HFFc6 (cell line): ENCODE measurements at regions not wholly inside any gene's neighbourhood (a gene's known extent, or its start where the extent isn't known, plus 50 kb on each side); places are given as distances from the start of the nearest gene placed in this dataset.
"Not testable (repeated sequence)": the region's sequence is repeated elsewhere in the genome, so short reads cannot be mapped to it uniquely, and the experiment has no call there.

Source experiments
- DNase-seq: peaks from one replicate; pipeline ENCODE4 v3.0.0-alpha.2; 2018
- H3K27ac Mint-ChIP-seq: 2 replicates; pipeline ENCODE4 v1.8.0; 2020; ENCODE audit warnings: mild to moderate bottlenecking, mixed read lengths
- H3K27me3 Mint-ChIP-seq: 2 replicates; pipeline ENCODE4 v1.8.0; 2021; ENCODE audit warnings: mild to moderate bottlenecking, moderate library complexity, mixed read lengths; ENCODE audit not compliant: insufficient read depth
- H3K36me3 Mint-ChIP-seq: 2 replicates; pipeline ENCODE4 v1.8.0; 2021; ENCODE audit warnings: low read depth, mixed read lengths
- H3K4me1 Mint-ChIP-seq: 2 replicates; pipeline ENCODE4 v1.8.0; 2020; ENCODE audit warnings: low read depth, mixed read lengths
- H3K4me3 Mint-ChIP-seq: 2 replicates; pipeline ENCODE4 v1.8.0; 2020; ENCODE audit warnings: mild to moderate bottlenecking, moderate library complexity, mixed read lengths
- H3K9me3 Mint-ChIP-seq: 2 replicates; pipeline ENCODE4 v1.8.0; 2020; ENCODE audit warnings: mild to moderate bottlenecking, mixed read lengths
- CTCF ChIP-seq: fragments of 200-600 bp; sonication (generic); IDR thresholded peaks from 2 replicates; pipeline ENCODE4 v1.5.0; 2021; ENCODE audit warnings: antibody characterized with exemption, mild to moderate bottlenecking

- Mint-ChIP-seq H3K36me3 (no peaks in the 10 kb centered on the region), H3K27ac (no peak overlapping the region), H3K9me3 (no peaks in the 10 kb centered on the region), H3K4me1 (no peaks in the 10 kb centered on the region), H3K4me3 (no peak overlapping the region), H3K27me3 (no peaks in the 10 kb centered on the region)
- TF ChIP-seq CTCF = no peak
- no peak for DNase-seq
These were observed 529.7 kb upstream of the BOD1L1 start for GRCh38 chr4:14157262-14157661.

DNA sequence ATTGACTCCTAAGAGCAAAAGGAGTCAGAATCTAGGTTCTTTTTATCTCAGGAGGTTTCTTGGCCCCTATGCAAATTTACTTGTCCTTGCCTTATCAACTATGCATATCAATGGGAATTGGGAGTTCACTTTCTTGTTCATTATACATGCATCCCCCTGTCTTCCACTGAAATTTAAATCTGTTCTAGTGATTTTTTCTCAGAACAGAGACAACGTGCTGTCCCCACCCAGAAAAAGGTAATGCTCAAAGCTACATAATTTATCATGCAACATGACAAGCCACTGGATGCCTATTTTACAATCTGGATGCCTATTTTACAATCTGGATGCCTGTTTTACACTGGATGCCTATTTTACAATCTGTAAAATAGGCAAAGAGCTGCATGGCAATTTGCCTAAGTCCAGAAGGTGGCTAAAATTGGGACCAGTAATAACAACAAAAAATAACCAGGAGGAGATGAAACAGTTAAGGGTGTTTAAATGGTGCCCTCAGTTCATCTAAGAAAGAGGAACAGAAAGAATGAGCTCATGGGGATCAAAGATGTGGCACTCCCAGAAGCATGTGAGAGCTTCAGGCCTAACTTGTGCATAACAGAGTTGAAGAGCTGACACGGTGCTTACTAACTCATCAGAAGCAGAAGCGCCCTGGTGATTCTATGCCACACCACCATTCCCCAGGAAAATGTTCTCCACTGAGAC is 537.8 kb upstream of the BOD1L1 start:
- Mint-ChIP-seq H3K4me3 (no peak overlapping the region), H3K9me3 (no peaks in the 10 kb centered on the region), H3K27me3 (no peaks in the 10 kb centered on the region), H3K4me1 (peaks cover 41% of the 10 kb centered on the region), H3K36me3 (no peaks in the 10 kb centered on the region; the same call in 1 of the 2 replicates), H3K27ac (no peak overlapping the region)
- TF ChIP-seq CTCF = no peak
- no peak for DNase-seq

DNA sequence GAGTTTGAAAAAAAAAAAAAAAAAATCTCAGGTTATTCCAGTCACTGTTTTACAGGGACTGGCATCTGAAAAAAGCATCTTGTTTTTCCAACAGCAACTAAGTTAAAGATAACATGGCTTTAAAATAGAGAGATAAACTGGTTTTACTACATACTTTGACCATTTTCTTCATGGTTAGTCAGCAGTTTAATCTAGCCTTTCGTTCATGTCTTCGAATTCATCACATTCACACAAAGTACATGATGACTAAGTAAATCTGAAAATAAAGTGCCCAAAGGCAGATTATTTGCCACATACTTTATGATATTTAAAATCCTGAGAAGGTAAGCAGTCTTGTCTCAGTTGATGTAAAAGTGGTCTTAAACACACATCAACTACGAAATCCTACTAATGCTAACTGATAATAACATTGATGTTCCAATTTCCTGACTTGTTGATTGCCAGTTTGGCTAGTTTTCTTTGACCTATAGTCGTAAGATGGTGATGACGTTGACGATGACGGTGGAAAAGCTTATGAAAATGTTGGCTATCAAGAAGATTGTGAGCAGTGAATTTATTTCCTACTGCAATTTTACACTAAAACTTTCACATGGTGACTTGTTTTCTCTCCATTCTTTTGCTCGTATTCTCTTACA is 540.5 kb upstream of the BOD1L1 start:
- Mint-ChIP-seq H3K36me3 (peaks cover 5% of the 10 kb centered on the region), H3K27ac (peak overlapping the region; percentile 72)

GRCh38 chr4:14168919-14169318 is 541.4 kb upstream of the BOD1L1 start:
- peaks cover 5% of the 10 kb centered on the region for H3K36me3 Mint-ChIP-seq
- peak overlapping the region; percentile 72; the same call in 1 of the 2 replicates for H3K27ac Mint-ChIP-seq
- no peak for TF ChIP-seq CTCF
- no peaks in the 10 kb centered on the region for H3K9me3 Mint-ChIP-seq
- H3K27me3 Mint-ChIP-seq = no peaks in the 10 kb centered on the region
- peaks cover 47% of the 10 kb centered on the region for H3K4me1 Mint-ChIP-seq
- DNase-seq = peak; percentile 86
- H3K4me3 Mint-ChIP-seq = peak overlapping the region; percentile 57; the same call in 1 of the 2 replicates

More for the DNA sequence above, 540.5 kb upstream of the BOD1L1 start:
- H3K9me3 Mint-ChIP-seq = no peaks in the 10 kb centered on the region
- H3K4me1 Mint-ChIP-seq = peaks cover 47% of the 10 kb centered on the region
- no peak for TF ChIP-seq CTCF
- peak; percentile 45 for DNase-seq
- no peaks in the 10 kb centered on the region for H3K27me3 Mint-ChIP-seq
- peak overlapping the region; percentile 57 for H3K4me3 Mint-ChIP-seq

GRCh38 chr4:14169460-14169859 is 541.9 kb upstream of the BOD1L1 start:
- Mint-ChIP-seq H3K4me3 (no peak overlapping the region), H3K9me3 (no peaks in the 10 kb centered on the region), H3K27me3 (no peaks in the 10 kb centered on the region), H3K27ac (peak overlapping the region; percentile 64), H3K4me1 (peaks cover 47% of the 10 kb centered on the region), H3K36me3 (peaks cover 5% of the 10 kb centered on the region)
- no peak for TF ChIP-seq CTCF
- peak; percentile 57 for DNase-seq

DNA sequence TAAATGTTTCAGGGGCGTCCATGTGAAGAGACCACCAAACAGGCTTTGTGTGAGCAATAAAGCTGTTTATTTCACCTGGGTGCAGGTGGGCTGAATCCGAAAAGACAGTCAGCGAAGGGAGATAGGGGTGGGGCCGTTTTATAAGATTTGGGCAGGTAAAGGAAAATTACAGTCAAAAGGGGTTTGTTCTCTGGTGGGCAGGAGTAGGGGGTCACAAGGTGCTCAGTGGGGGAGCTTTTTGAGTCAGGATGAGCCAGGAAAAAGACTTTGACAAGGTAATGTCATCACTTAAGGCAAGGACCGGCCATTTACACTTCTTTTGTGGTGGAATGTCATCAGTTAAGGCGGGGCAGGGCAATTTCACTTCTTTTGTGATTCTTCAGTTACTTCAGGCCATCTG is 542.4 kb upstream of the BOD1L1 start:
- Mint-ChIP-seq H3K27ac (peak overlapping the region; percentile 64), H3K4me1 (peaks cover 47% of the 10 kb centered on the region)
- not testable (repeated sequence) for H3K4me3 Mint-ChIP-seq, H3K36me3 Mint-ChIP-seq, DNase-seq, H3K27me3 Mint-ChIP-seq, H3K9me3 Mint-ChIP-seq
